Mesendoderm (in vitro differentiated cells): ENCODE measurements at regions not wholly inside any gene's neighbourhood (a gene's known extent, or its start where the extent isn't known, plus 50 kb on each side); places are given as distances from the start of the nearest gene placed in this dataset.

Source experiments
- DNase-seq: peaks from one replicate; pipeline ENCODE4 v3.0.0; 2013
- H2AK5ac ChIP-seq: 2 replicates; pipeline ENCODE4 v1.6.1; 2013; ENCODE audit warnings: low read length, inconsistent platforms
- H2BK120ac ChIP-seq: 2 replicates; pipeline ENCODE4 v1.6.1; 2013; ENCODE audit warnings: low read depth, mild to moderate bottlenecking, low read length, moderate library complexity, mixed read lengths
- H2BK15ac ChIP-seq: replicated peaks from 2 replicates; pipeline ENCODE4 v1.6.1; 2013; ENCODE audit warnings: low read depth, mild to moderate bottlenecking, moderate library complexity
- H2BK5ac ChIP-seq: 2 replicates; pipeline ENCODE4 v1.6.1; 2013; ENCODE audit warnings: low read length, inconsistent platforms
- H3K18ac ChIP-seq: 2 replicates; pipeline ENCODE4 v1.6.1; 2013; ENCODE audit warnings: mild to moderate bottlenecking, low read length, mixed read lengths
- H3K23ac ChIP-seq: one replicate; pipeline ENCODE4 v1.6.1; 2013; ENCODE audit warnings: low read length
- H3K27ac ChIP-seq: 2 replicates; pipeline ENCODE4 v1.5.1; 2013; ENCODE audit warnings: low read depth, mild to moderate bottlenecking, inconsistent platforms, low read length, moderate library complexity
- H3K27me3 ChIP-seq: 2 replicates; pipeline ENCODE4 v1.6.1; 2013; ENCODE audit warnings: low read length, control low read depth, mild to moderate bottlenecking, inconsistent platforms; ENCODE audit not compliant: insufficient read depth, poor library complexity
- H3K36me3 ChIP-seq: 2 replicates; pipeline ENCODE4 v1.6.1; 2013; ENCODE audit warnings: low read length, inconsistent platforms; ENCODE audit not compliant: control insufficient read depth, insufficient read depth
- H3K4ac ChIP-seq: one replicate; pipeline ENCODE4 v1.6.1; 2013; ENCODE audit warnings: low read depth, mild to moderate bottlenecking, low read length, moderate library complexity
- H3K4me1 ChIP-seq: 2 replicates; pipeline ENCODE4 v1.6.1; 2013; ENCODE audit warnings: low read depth, low read length, inconsistent platforms; ENCODE audit not compliant: control insufficient read depth
- H3K4me2 ChIP-seq: 2 replicates; pipeline ENCODE4 v1.6.1; 2013; ENCODE audit warnings: low read length
- H3K4me3 ChIP-seq: 2 replicates; pipeline ENCODE4 v1.5.1; 2013; ENCODE audit warnings: mild to moderate bottlenecking, low read length
- H3K56ac ChIP-seq: one replicate; pipeline ENCODE4 v1.6.1; 2013; ENCODE audit warnings: low read length
- H3K79me1 ChIP-seq: 2 replicates; pipeline ENCODE4 v1.6.1; 2013; ENCODE audit warnings: low read length, inconsistent platforms
- H3K79me2 ChIP-seq: 2 replicates; pipeline ENCODE4 v1.6.1; 2013; ENCODE audit warnings: mild to moderate bottlenecking, low read length; ENCODE audit not compliant: control insufficient read depth, insufficient read depth
- H3K9ac ChIP-seq: 2 replicates; pipeline ENCODE4 v1.6.1; 2013; ENCODE audit warnings: low read length, inconsistent platforms
- H4K5ac ChIP-seq: one replicate; pipeline ENCODE4 v1.6.1; 2013; ENCODE audit warnings: low read length
- H4K8ac ChIP-seq: one replicate; pipeline ENCODE4 v1.6.1; 2013; ENCODE audit warnings: low read depth, mild to moderate bottlenecking, control low read depth, low read length, moderate library complexity
- WGBS: extraction: QIAGEN DNeasy Blood & Tissue Kit; methylation state at CpG from one replicate; pipeline ENCODE4 v1.1.7; 2013; ENCODE audit warnings: low lambda C conversion rate, missing lambda C conversion rate; ENCODE audit not compliant: insufficient coverage; ENCODE audit errors: extremely low coverage; 5-methylcytosine and 5-hydroxymethylcytosine counted together

- no peak overlapping the region for H3K27ac ChIP-seq
- H2BK120ac ChIP-seq, result no peak overlapping the region
- H3K18ac ChIP-seq, result no peak overlapping the region
- no peaks in the 10 kb centered on the region for H3K79me2 ChIP-seq
- no peak overlapping the region for H4K8ac ChIP-seq
- no CpG with 5 or more reads among the region's 11 CpGs for WGBS
- no peak for DNase-seq
- no peaks in the 10 kb centered on the region for H3K27me3 ChIP-seq
- H3K56ac ChIP-seq, result no peak overlapping the region
- no peak overlapping the region for H4K5ac ChIP-seq
- H2AK5ac ChIP-seq, result no peak overlapping the region
- H3K4me3 ChIP-seq, result no peak overlapping the region
- no peak overlapping the region for H3K23ac ChIP-seq
- no peak overlapping the region for H2BK15ac ChIP-seq
- H2BK5ac ChIP-seq, result no peak overlapping the region
- H3K4ac ChIP-seq, result no peak overlapping the region
- no peaks in the 10 kb centered on the region for H3K4me1 ChIP-seq
- H3K9ac ChIP-seq, result no peak overlapping the region
- H3K36me3 ChIP-seq, result no peaks in the 10 kb centered on the region
- H3K79me1 ChIP-seq, result no peaks in the 10 kb centered on the region
- H3K4me2 ChIP-seq, result no peak overlapping the region
Measured at GRCh38 chr15:27670486-27671209, 428.5 kb downstream of the OCA2 start.

- Histone ChIP-seq H3K56ac (no peak overlapping the region), H2BK5ac (no peak overlapping the region), H3K4me1 (no peaks in the 10 kb centered on the region), H3K23ac (no peak overlapping the region), H4K5ac (no peak overlapping the region), H3K27ac (no peak overlapping the region), H3K18ac (no peak overlapping the region), H2BK15ac (no peak overlapping the region), H2AK5ac (no peak overlapping the region), H3K4ac (no peak overlapping the region), H3K27me3 (no peaks in the 10 kb centered on the region), H3K4me3 (no peak overlapping the region), H2BK120ac (no peak overlapping the region), H3K79me1 (no peaks in the 10 kb centered on the region), H3K4me2 (no peak overlapping the region), H3K9ac (no peak overlapping the region), H3K36me3 (no peaks in the 10 kb centered on the region), H4K8ac (no peak overlapping the region), H3K79me2 (no peaks in the 10 kb centered on the region)
- DNase-seq, result no peak
- no CpG with 5 or more reads among the region's 10 CpGs for WGBS
Measured at GRCh38 chr15:27669641-27670040, 429.5 kb downstream of the OCA2 start.

GRCh38 chr15:27668471-27669220, 430.5 kb downstream of the OCA2 start:
- no peak overlapping the region for H4K8ac ChIP-seq
- H4K5ac ChIP-seq, result no peak overlapping the region
- H2BK15ac ChIP-seq, result no peak overlapping the region
- H3K27ac ChIP-seq, result no peak overlapping the region
- no peak overlapping the region for H2BK120ac ChIP-seq
- no peak overlapping the region for H2AK5ac ChIP-seq
- H3K56ac ChIP-seq, result no peak overlapping the region
- H3K4ac ChIP-seq, result no peak overlapping the region
- no peaks in the 10 kb centered on the region for H3K79me1 ChIP-seq
- no peak overlapping the region for H2BK5ac ChIP-seq
- WGBS, result no CpG with 5 or more reads among the region's 9 CpGs
- no peaks in the 10 kb centered on the region for H3K4me1 ChIP-seq
- no peaks in the 10 kb centered on the region for H3K36me3 ChIP-seq
- no peak for DNase-seq
- H3K9ac ChIP-seq, result no peak overlapping the region
- no peak overlapping the region for H3K23ac ChIP-seq
- no peaks in the 10 kb centered on the region for H3K27me3 ChIP-seq
- H3K79me2 ChIP-seq, result no peaks in the 10 kb centered on the region
- H3K18ac ChIP-seq, result no peak overlapping the region
- no peak overlapping the region for H3K4me3 ChIP-seq
- no peak overlapping the region for H3K4me2 ChIP-seq

- Histone ChIP-seq H3K4me1 (no peaks in the 10 kb centered on the region), H3K56ac (no peak overlapping the region), H3K27ac (no peak overlapping the region), H3K18ac (no peak overlapping the region), H3K27me3 (no peaks in the 10 kb centered on the region), H2BK120ac (no peak overlapping the region), H3K36me3 (no peaks in the 10 kb centered on the region), H4K5ac (no peak overlapping the region), H2AK5ac (no peak overlapping the region), H2BK15ac (no peak overlapping the region), H4K8ac (no peak overlapping the region), H2BK5ac (no peak overlapping the region), H3K79me2 (no peaks in the 10 kb centered on the region), H3K9ac (no peak overlapping the region), H3K79me1 (no peaks in the 10 kb centered on the region), H3K23ac (no peak overlapping the region), H3K4me2 (no peak overlapping the region), H3K4ac (no peak overlapping the region), H3K4me3 (no peak overlapping the region)
- 100% methylated on average over 1 of the region's 5 CpGs for WGBS
- DNase-seq, result no peak
Measured at GRCh38 chr15:27665002-27665401, 434.1 kb downstream of the OCA2 start.

GRCh38 chr15:27662892-27663291, 436.2 kb downstream of the OCA2 start:
- no peak overlapping the region for H3K9ac ChIP-seq
- H3K4ac ChIP-seq, result no peak overlapping the region
- H3K23ac ChIP-seq, result no peak overlapping the region
- H3K79me1 ChIP-seq, result no peaks in the 10 kb centered on the region
- H4K8ac ChIP-seq, result no peak overlapping the region
- DNase-seq, result no peak
- H3K4me3 ChIP-seq, result no peak overlapping the region
- no peak overlapping the region for H3K4me2 ChIP-seq
- H3K4me1 ChIP-seq, result no peaks in the 10 kb centered on the region
- H3K27ac ChIP-seq, result no peak overlapping the region
- H3K27me3 ChIP-seq, result no peaks in the 10 kb centered on the region
- no peaks in the 10 kb centered on the region for H3K79me2 ChIP-seq
- H2BK15ac ChIP-seq, result no peak overlapping the region
- H3K36me3 ChIP-seq, result no peaks in the 10 kb centered on the region
- H2AK5ac ChIP-seq, result no peak overlapping the region
- no peak overlapping the region for H3K56ac ChIP-seq
- H4K5ac ChIP-seq, result no peak overlapping the region
- no peak overlapping the region for H2BK5ac ChIP-seq
- no peak overlapping the region for H3K18ac ChIP-seq
- H2BK120ac ChIP-seq, result no peak overlapping the region

- H2BK120ac ChIP-seq, result no peak overlapping the region
- H3K79me2 ChIP-seq, result no peaks in the 10 kb centered on the region
- no peaks in the 10 kb centered on the region for H3K27me3 ChIP-seq
- no peak overlapping the region for H2BK5ac ChIP-seq
- H2BK15ac ChIP-seq, result no peak overlapping the region
- H4K8ac ChIP-seq, result no peak overlapping the region
- no peak overlapping the region for H3K18ac ChIP-seq
- H3K27ac ChIP-seq, result no peak overlapping the region
- H2AK5ac ChIP-seq, result no peak overlapping the region
- no peak overlapping the region for H3K23ac ChIP-seq
- H3K9ac ChIP-seq, result no peak overlapping the region
- no peaks in the 10 kb centered on the region for H3K4me1 ChIP-seq
- DNase-seq, result no peak
- H3K4me3 ChIP-seq, result no peak overlapping the region
- no peak overlapping the region for H4K5ac ChIP-seq
- H3K4ac ChIP-seq, result no peak overlapping the region
- H3K79me1 ChIP-seq, result no peaks in the 10 kb centered on the region
- H3K4me2 ChIP-seq, result no peak overlapping the region
- H3K36me3 ChIP-seq, result no peaks in the 10 kb centered on the region
- no peak overlapping the region for H3K56ac ChIP-seq
Measured at GRCh38 chr15:27660676-27661075, 438.4 kb downstream of the OCA2 start.
